ENCODE measurements at regions not wholly inside any gene's neighbourhood (a gene's known extent, or its start where the extent isn't known, plus 50 kb on each side); places are given as distances from the start of the nearest gene placed in this dataset.
A peak's percentile ranks its signal among the peaks of the same experiment; 100 is the strongest.

DNA sequence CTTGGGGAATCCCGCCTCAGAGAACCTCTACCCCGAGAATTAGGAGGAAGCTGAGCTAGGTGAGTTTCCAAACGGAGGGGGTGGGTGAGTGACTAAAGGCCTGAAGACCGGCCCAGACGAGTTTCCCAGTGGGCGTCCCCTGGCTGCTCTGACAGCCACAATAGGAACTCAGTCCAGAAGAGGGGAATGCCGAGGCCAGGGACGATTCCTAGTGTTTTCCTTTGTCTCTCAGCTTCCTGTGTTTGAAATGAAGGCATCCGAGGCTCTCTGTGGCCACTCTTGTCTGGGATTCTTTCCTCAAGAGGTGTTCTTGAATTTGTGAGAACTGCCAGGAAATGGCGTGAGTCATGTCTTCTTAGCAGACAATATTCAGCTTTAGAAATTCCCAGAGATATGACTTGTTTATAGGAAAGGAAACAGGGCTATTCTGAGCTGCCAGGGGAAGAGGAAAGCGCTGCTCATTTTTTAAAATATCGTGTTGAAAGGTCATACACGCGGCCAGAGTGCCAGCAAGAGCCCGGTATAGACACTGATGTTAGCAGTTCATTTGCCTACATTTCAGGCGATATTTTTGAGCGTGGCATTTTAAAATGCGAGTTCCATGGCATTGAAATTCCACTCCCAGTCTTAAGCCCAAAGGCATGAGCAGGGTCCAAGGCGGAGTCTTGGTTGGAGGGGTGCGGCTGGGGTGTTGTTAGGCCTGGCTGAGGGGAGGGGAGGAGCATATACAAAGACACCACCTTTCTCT, 169.1 kb upstream of the KLF7 start (continued):
- TF ChIP-seq SREBF2 (IDR thresholded peaks at IDR 0.05; ENCODE audit: low read length) (no peak), EED (IDR thresholded peaks at IDR 0.05; ENCODE audit: low read depth) (peak; percentile 81), IRF4 (IDR thresholded peaks at IDR 0.05; ENCODE audit: low read depth, low read length) (no peak), ZSCAN29 (IDR thresholded peaks at IDR 0.05) (no peak), ZNF622 (IDR thresholded peaks at IDR 0.05) (no peak), CREB1 (IDR thresholded peaks at IDR 0.05; ENCODE audit: low read depth) (no peak), EZH2 (IDR thresholded peaks at IDR 0.05; ENCODE audit: borderline replicate concordance, control insufficient read depth, low read depth, low read length) (no peak), ESRRA (IDR thresholded peaks at IDR 0.05; ENCODE audit: low read length) (no peak), ZBED1 (IDR thresholded peaks at IDR 0.05; ENCODE audit: borderline replicate concordance) (no peak), SMARCA5 (IDR thresholded peaks at IDR 0.05) (no peak), TCF12 (IDR thresholded peaks at IDR 0.05; ENCODE audit: low read depth, low read length) (no peak), RUNX3 (IDR thresholded peaks at IDR 0.05; ENCODE audit: low read length) (peak; percentile 3; the same call in 1 of the 2 replicates), ZBTB40 (IDR thresholded peaks at IDR 0.05; ENCODE audit: borderline replicate concordance) (no peak), HDGF (IDR thresholded peaks at IDR 0.05) (no peak), ZZZ3 (IDR thresholded peaks at IDR 0.05; ENCODE audit: control insufficient read depth, insufficient read length, low read depth) (no peak), CBX5 (IDR thresholded peaks at IDR 0.05; ENCODE audit: low read depth) (no peak), HCFC1 (IDR thresholded peaks at IDR 0.05; ENCODE audit: low read length) (no peak), KAT2A (conservative IDR thresholded peaks at IDR 0.05; ENCODE audit: control insufficient read depth, low read depth, low read length) (no peak), TAF1 (IDR thresholded peaks at IDR 0.05; ENCODE audit: borderline replicate concordance, low read depth, low read length) (no peak)
- TF ChIP-seq, protein P1, sequence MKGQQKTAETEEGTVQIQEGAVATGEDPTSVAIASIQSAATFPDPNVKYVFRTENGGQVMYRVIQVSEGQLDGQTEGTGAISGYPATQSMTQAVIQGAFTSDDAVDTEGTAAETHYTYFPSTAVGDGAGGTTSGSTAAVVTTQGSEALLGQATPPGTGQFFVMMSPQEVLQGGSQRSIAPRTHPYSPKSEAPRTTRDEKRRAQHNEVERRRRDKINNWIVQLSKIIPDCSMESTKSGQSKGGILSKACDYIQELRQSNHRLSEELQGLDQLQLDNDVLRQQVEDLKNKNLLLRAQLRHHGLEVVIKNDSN (IDR thresholded peaks at IDR 0.05; ENCODE audit: borderline replicate concordance, extremely low read length, insufficient read depth, low read depth, low read length) = no peak

All from GM12878 (cell line).